ENCODE measurements at regions not wholly inside any gene's neighbourhood (a gene's known extent, or its start where the extent isn't known, plus 50 kb on each side); places are given as distances from the start of the nearest gene placed in this dataset.

- peak; percentile 49; the same call in 1 of the 2 replicates for TF ChIP-seq CEBPB (IDR thresholded peaks at IDR 0.05; ENCODE audit: low read depth)
These were observed 155.6 kb downstream of the PCDH7 start (continued) for GRCh38 chr4:30875658-30876269.

DNA sequence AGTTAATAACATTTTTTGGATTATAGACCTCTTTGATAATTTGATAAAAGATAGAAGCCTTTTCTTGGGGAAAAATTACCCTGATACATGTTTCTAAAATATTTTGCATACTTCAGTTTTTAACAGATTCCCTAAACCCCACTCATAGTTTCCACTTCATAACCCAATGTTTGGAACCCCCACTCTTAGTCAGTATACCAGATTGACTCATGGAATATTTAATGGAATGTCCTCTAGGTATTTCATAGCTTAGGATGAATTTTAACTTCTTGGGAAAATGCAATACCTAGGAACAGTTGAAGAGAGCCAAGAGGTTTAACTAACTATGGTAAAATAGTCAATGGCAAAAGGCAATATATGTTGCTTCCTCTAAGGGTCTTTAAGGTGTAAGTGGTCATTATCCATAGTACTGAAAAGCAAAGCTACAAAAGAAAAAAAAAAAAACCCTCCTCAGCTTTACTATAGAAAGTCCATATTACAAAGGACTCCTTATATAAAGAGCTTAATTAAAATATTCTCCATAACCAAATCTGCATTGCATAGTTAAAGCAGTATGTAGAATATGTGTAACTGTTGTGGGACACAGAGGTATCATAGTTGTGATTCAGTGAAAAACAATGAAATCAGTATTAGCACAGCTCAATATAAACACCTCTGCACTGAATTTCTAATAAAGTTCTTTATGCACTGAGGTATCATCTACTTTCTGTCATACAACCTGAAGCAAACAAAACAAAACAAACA lies 159.9 kb downstream of the PCDH7 start:
- no peaks in the 10 kb centered on the region for H4K20me1 ChIP-seq (ENCODE audit: insufficient read depth)
- peaks cover 76 to 87% of the 10 kb centered on the region in 2 experiments for H3K4me1 ChIP-seq (ENCODE audit: control insufficient read depth in 1 of 2, insufficient read depth in 2 of 2, low read length in 2 of 2)
- H3K27me3 ChIP-seq (ENCODE audit: insufficient read depth, low read length): no peaks in the 10 kb centered on the region
- H3K4me2 ChIP-seq (ENCODE audit: low read length): peak overlapping the region; percentile 29
- POLR2A ChIA-PET: interaction anchor here (0.9 to 1.2 kb wide), 6 partner anchors 9 to 111 kb away, joined by 3 to 4 read pairs (median 4); no protein-coding TSS in a partner anchor
- BruUV-seq (replicated peaks): no TSS peak
- TF ChIP-seq JUND (IDR thresholded peaks at IDR 0.05) (peak; percentile 43; the same call in 1 of the 2 replicates), FOSL1 (IDR thresholded peaks at IDR 0.05; ENCODE audit: low read depth) (peak; percentile 48; the same call in 1 of the 2 replicates), POLR2AphosphoS5 (IDR thresholded peaks at IDR 0.05; ENCODE audit: low read depth, low read length) (0 out of 2 replicates have a peak, but pooled peaks have one; percentile 17), ZFX (IDR thresholded peaks at IDR 0.05) (no peak), SP1 (IDR thresholded peaks at IDR 0.05; ENCODE audit: low read depth) (peak; percentile 27; the same call in 1 of the 2 replicates)
- ATAC-seq: no peak
- RAD21 ChIA-PET (ENCODE audit: low non-redundant PET in 1 of 2, low total read pairs in 2 of 2, uncharacterized antibody in 2 of 2, unreplicated experiment in 2 of 2): interaction anchor here in 1 of 2 experiments (0.7 kb wide), 1 partner anchor 14 kb away, joined by 3 read pairs; no protein-coding TSS in a partner anchor
- H3K4me3 ChIP-seq (replicated peaks in 1 of 2; ENCODE audit: low read depth in 1 of 2, low read length in 2 of 2): no peak overlapping the region
- H3K9ac ChIP-seq (ENCODE audit: low read length): peak overlapping the region; percentile 31
- peaks cover 0 to 3% of the 10 kb centered on the region in 2 experiments; a peak in 1 of 4 replicates for H3K9me3 ChIP-seq (ENCODE audit: control insufficient read depth in 1 of 2, insufficient read depth in 1 of 2, low read depth in 1 of 2, low read length in 2 of 2)
- no peaks in the 10 kb centered on the region for H3K9me2 ChIP-seq (ENCODE audit: insufficient read depth)
- no peak overlapping the region for H2AFZ ChIP-seq (ENCODE audit: low read depth, low read length, poor library complexity, severe bottlenecking)
- peaks cover 87% of the 10 kb centered on the region for H3K79me2 ChIP-seq (ENCODE audit: insufficient read depth, low read length)
- no peak overlapping the region; the same call in 1 of the 2 replicates for H3K27ac ChIP-seq (ENCODE audit: low read depth, low read length)
- CTCF ChIA-PET: interaction anchor here (1.3 kb wide), 1 partner anchor 19 kb away, joined by 4 read pairs; no protein-coding TSS in a partner anchor
- DNase-seq (ENCODE audit: low read depth, low spot score): no peak
- H3K36me3 ChIP-seq (ENCODE audit: control insufficient read depth in 1 of 2, insufficient read depth in 2 of 2, low read length in 2 of 2): peaks cover 0 to 11% of the 10 kb centered on the region in 2 experiments; a peak in 1 of 4 replicates
- intact Hi-C loops (cut with micrococcal nuclease): no loop called here

Measured in HCT116 (cell line).